NCI-H1105 (cell line): ENCODE measurements at regions not wholly inside any gene's neighbourhood (a gene's known extent, or its start where the extent isn't known, plus 50 kb on each side); places are given as distances from the start of the nearest gene placed in this dataset.

Source experiments
- DNase-seq: peaks from one replicate; lab custom pipeline; 2025; lab: John Stamatoyannopoulos, UW

DNA sequence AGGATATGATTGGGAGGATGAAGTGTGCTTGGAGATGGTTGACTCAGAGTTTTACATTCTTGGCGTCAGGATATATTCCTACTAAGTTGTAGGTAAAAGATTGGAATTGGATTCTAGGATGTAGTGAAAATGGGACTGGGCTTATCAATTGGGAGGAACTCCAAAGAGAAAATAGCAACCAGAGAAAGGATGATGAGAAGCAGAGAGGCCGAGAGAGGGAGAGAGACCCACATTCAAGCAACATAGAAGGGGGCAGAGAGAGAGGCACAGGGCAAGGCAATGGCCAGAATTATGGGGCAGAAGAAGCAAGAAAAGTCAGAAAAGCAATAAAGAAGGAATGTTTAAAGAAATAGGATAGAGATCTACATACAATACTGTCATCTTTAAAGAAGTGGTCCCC, 217.9 kb upstream of the ACTBL2 start:
- DNase-seq, result no peak

DNA sequence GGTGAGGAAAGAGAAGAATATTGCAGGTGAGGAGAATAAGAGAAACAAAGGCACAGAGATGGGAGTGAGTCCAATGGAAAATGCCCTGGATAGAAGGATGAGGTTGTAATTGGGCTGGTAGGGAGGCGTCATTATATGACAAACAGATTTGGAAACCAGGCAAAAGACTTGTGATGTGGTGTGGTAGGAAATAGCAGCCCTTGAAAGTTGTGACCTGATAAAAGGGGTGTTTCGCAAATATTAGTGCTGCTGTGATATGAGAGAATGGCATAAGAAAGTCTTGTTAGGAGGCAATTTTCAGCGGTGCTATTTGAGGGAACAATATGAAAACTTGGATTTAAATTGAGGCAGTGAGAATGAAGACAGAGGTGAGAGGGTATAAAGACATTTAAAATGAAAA, 217.5 kb upstream of the ACTBL2 start:
- DNase-seq, result no peak

DNA sequence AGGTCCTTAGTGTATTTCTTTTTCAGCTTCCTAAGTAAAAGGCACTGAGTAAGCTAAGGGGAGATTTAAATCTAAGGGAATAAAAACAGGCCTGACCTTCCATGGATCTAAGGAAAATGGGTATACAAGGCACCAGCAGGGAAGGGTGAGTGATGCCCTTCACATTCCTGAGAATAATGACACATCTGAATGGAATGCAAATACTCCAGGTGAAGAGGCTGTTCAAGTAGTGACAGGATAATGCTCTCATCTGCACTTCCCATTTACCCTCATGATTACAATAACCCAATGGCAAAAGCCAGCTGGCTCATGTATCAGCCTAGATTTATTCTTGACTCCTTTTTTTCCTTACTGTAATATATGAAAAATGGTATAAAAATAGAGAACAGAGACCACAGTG, 216.2 kb upstream of the ACTBL2 start:
- no peak for DNase-seq

DNA sequence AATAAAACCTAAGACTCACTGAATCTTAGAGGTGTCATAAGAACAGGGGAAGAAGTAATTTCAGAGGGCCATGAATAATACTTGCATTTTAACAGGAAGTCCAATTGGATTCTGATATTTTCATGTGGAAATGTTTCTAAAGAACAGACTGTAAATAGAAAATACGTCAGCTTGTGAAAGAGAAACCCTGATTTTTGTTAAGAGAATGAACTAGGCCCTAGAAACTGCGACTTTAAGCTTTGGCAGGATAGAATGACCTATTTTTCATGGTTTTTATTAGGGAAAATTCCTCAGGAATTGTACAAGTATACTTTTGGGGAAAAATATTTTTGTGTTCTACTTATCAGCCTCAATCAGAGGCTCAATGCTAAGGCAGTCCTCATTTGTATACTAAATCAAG, 215.5 kb upstream of the ACTBL2 start:
- no peak for DNase-seq

DNA sequence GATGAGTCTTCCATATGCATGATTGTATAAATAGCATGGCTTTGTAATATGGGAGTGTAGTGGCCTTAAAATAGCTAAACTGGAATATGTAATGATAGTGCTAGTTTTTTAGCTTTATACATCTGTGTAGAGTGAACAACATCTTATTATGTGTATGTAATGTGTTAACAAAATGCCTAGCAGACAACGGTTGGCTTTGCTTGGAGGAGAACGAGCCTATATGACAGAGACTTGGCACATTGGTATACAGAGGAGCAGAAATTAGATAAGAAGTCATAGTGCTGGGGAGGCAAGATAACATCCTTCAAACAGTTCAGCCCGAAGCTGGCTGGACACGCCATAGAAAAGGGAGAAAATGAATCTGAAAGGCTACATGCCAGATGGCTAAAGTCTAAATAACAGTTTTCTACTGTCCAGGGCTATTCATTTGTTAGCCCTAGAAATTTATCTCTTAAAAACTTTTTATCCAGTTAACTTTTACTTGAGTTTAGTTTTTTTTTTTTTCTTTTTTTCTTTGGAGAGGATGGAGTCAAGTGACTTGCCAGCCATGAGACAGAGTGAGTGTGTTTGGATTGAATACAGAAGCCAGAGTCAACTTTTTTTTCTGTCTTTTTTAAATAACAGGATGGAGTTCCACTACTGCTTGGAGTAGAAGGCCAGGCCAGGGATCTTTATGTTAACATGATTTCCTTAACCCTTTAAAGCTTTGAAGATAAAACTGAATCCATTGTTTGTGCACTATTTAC, 214.4 kb upstream of the ACTBL2 start:
- DNase-seq, result no peak

DNA sequence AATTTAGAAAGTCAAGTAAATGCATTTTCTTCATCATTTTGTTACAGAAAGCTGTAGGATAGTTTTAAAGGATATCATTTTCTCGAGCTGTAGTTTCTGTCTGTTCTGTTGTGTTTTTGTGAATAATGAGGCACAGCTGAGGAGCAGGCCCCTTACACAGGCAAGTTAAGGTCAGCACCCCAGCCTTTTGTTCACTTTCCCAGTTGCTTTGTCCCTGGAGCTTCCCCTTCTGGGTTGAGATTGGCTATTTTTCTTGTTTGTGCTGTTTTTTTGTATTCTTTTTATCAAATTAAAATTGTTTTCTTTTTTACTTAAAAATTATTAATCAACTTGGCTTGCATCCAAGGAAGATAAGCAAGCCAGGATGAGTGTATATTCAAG, 213.8 kb upstream of the ACTBL2 start:
- DNase-seq, result no peak

DNA sequence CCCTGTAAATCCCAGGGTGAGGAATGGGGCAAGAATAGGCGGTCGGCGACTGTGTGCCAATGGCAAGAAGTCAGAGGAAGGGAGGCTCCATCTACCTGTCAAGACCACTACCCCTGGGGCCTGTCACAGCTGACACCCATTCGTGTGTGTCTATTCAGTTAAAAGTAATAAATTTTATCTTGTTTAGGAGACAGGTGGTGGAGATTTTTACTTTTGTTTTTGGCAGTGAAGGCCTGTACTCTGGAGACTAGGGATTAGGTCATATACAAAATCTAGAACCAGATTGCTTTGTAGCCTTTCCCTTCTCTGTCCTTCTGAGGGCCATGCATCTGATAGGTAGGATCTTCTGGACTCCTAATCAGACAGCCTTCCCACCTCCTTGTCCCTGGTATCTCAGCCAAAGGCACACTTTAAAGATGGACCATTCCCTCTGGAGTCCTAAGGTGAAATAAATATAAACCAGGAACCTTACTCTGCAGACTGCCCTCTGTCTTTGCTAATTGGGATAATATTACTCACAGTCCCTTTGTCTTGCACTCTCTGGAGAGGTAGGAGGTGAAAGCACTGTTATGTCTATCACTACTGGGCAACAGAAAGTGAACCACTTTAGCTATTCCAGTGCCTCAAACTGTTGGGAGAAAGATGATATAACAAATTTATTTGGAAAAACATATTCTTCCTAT, 213.2 kb upstream of the ACTBL2 start:
- DNase-seq, result no peak

DNA sequence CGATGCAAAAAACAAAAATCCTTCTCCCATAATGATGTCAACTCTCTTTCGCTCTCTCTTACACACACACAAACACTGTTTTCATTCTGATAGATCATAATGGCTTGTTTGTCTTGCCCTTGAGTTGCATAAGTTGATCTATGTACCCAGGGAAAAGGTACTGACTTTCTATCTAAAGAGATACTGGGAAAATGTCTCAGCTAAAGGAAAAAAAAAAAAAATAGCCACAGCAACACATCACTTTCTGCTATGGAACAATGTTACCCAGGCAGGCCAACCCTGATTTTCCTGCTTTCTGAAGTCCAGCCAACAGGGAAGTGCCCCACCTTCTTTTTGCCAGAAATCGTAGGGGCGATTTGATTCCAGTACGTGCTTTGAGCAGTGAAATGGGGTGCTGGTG, 212.6 kb upstream of the ACTBL2 start:
- no peak for DNase-seq

DNA sequence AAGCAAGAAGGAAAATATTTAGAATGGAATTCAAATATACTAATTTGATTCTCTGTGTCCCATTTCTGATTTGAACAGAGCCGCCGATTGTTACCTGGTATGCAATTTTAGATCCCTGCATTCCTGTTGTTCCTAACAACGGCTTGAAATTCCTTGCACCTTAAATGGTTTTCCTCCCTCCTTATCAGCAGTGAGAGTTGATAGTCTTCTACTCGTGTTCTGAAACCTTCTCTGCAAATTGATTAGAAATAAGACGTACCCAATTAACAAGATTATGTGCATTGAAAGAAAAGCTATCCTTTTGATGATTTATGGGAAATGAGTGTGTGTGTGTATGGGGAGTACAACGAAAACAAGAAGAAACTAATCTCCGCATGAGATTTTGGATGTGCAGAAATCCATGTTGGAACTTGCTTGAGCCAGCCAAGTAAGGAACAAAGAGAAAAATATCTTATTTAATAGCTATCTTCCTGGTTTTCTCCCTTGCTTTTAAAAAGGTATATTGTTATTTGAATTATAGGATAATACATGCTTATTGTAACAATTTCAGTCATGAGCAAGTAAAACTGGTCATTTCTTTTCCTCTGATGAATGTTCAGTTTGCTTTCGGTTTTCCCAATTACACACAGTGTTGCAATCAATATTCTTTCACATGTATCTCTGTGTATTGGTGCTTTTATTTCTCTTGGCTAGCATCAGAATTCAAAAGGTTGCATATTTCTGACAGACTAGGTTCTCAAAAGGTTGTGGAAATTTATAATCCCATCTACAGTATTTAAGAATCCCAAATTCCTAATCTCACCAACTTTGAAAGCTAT, 211.1 kb upstream of the ACTBL2 start:
- DNase-seq, result no peak

DNA sequence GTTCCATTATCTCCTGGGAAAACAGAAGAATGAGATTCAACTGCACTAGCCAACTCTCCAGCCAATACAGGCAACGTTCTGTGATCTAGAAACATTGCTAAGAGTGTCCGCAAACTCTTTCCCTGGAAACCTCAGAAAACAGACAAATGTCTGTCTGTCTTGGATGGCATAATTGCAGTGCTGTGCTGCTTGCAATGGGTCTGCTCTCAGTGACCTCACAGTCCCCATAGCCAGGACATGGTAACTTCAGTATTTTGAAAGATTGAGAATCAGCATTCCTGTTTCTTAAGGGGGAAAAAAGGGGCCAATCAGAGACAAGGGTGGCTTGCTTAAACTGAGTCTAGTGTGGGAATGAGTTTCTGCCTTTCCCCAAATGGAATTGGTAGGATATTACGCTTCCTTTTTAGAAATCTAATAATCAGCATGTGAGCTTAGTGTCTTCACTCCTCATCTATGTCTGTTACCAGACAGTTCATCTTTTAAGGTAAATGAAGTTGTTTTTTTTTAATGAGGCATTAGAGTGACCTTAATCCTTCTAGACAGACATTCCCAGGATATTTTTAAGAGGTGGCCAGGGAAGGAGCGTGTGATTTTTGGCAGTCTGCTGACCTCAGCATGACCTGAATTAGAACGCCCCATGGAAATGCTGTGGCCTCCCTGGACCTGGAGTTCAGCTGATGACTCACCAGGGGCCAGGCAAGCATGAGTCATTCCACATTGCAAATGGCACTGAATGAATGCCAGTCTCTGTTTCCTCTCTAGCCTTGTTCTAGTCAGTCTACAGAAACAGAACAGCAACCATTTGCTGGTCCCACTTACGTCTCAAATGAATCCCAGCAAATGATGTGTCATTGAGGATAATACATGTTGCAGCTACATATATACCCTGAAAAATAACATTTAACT, 210.2 kb upstream of the ACTBL2 start:
- no peak for DNase-seq

DNA sequence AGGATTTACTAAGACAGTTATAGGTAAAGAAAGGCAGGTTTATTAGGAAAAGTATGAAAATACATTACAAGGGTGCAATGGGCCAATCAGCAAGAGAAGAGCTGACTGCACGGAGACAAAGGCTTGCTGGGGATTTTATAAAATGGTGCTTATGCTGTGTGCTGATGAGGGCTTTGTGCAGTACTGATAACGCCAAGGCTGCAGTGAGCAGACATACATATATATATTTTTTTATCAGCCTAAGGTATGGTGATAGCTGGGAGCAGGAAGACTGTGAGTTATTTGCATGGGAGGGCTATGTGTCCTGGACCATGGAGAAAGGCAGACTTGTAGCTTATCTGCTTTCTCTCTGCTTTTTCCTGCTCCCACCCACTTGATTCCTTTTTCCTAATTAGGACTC, 208.1 kb upstream of the ACTBL2 start:
- no peak for DNase-seq

DNA sequence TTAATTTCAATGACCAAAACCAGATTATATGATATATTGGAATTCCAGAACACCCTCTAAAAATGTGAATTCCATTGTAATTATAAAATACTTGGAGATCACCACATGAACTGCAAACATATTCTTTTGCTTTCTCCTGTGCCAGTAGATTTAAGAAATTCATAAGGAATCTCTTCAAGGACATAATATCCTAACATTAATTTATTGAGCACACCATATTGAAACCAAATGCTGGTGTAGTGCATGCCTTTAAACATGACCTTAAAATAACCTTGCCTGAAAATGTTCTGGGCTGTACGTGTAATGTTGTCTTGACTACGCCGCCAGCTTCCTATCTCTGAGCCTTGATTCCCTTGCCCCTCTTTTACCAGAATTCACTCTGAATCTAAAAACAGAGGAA, 205.0 kb upstream of the ACTBL2 start:
- no peak for DNase-seq

DNA sequence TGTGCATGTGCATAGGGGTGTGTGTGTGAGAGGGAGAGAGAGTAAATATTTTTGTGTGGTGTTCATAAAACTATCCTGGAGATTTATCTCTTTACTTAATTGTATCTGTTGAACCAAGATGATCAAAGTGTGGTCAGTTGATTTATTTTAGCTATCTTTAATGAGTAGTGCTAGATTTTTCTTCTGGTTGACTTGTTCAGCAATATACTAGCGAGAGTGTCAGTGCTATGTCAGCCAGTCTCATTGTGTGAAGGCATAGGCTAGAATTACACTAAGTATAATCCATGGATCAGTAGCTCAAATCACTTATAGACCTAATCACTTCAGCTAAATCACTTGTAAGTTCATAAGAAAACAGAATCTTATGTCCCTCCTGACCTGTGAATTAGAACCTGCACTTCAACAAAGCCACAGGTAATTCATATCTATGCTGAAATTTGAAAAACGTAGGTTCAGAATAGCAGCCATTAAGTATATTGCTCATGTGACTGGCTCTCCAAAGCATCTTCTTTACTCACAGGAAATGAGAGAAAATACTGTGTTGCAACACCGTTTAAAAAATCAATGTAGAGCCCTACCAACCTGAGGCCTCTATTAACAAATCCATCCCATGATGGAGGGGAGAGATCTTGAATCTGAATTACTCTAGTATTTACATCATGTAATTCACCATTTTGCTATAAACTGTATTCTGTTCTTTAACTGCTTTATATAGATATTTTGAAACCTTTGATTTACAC, 203.1 kb upstream of the ACTBL2 start:
- no peak for DNase-seq

DNA sequence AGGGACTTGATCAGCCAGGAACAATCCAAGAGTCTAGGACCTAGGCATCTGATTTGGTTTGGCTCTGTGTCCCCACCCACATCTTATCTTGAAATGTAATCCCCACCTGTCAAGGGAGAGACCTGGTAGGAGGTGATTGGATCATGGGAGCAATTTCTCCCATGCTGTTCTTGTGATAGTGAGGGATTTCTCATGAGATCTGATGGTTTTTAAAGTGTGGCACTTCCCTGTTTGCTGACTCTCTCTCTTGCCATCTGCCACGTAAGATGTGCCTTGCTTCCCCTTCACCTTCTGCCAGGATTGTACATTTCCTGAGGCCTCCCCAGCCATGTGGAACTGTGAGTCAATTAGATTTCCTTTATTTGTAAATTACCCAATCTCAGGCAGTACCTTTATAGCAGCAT, 201.7 kb upstream of the ACTBL2 start:
- no peak for DNase-seq

DNA sequence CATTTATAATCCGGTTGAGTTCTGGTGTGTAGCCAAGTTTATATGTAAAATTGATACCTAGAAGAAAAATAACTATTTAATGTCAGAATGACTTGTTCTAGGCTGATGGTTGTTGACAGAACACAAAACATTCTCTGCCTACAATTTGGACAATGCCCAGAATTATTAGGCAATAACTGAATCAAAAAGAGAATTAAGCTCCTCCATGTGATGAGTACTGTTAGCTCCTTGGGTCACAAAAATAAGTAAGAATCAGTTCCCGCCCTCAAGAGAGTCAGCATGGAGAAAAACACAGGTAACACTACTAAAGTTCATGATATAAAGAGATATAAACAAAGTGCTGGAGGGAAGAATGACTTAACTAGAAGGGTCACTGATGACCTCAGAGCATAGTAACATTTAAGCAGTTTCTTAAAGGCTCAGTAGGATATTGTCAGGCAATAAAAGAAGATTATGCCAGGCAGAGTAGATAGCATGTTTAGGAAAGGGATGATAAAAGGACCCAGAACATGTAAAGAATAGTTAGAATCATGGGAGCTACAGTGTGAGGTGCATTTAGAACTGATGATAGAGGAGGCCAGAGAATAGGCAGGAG, 200.5 kb upstream of the ACTBL2 start:
- DNase-seq, result no peak

DNA sequence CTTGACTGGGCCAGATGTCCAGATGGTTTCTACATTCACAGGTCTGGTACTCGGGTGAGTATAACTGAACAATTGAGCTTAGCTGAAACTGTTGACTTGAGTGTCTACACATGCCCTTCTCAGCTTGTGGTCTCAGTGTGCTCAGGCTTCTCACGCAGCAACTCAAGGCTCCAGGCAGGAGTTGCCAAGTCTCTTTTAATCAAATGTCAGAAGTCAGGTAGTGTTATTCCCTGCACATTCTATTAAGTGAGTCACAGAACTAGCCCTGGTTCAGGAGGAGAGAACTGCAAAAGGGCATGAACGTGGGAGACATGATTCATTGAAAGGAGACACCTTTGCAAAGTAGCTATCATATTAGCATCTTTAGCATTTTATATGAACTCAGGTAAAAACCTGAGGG, 199.3 kb upstream of the ACTBL2 start:
- no peak for DNase-seq

DNA sequence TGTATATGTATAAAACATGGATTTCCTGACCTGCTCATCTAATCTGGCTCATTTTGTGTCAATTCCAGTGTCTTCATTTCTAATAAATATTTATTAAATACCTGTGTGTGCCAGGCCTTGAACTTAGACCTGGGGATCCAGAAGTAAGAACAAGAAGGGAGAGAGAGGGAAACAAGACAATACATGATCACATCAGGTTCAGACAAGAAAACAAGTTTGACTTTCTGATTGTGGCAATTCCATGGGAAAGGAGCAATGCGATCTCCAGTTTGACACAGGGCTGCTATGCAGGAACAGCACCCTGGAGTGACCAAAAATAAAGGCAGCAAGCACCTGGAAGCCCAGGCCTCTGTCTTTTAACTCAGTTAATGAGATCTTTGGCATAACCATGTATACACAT, 198.1 kb upstream of the ACTBL2 start:
- DNase-seq, result no peak

DNA sequence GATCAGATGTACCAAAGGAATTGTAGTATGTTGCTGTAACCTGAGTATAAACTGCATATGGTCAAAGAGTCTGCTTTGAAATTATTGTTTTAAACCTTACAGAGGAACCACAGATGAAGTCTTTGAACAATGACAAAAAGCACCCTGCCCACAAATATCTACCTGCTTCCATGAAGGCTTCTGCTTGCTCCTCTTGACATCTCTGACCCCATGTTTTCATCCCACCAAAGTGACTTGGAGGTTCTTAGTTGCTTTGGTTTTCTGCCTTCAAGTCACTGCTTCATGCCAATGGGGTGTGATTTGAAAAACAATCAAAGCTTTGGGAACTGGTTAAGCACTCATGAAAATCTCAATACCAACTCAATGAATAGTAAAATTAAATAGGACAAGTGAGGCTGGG, 194.6 kb upstream of the ACTBL2 start:
- DNase-seq, result no peak

DNA sequence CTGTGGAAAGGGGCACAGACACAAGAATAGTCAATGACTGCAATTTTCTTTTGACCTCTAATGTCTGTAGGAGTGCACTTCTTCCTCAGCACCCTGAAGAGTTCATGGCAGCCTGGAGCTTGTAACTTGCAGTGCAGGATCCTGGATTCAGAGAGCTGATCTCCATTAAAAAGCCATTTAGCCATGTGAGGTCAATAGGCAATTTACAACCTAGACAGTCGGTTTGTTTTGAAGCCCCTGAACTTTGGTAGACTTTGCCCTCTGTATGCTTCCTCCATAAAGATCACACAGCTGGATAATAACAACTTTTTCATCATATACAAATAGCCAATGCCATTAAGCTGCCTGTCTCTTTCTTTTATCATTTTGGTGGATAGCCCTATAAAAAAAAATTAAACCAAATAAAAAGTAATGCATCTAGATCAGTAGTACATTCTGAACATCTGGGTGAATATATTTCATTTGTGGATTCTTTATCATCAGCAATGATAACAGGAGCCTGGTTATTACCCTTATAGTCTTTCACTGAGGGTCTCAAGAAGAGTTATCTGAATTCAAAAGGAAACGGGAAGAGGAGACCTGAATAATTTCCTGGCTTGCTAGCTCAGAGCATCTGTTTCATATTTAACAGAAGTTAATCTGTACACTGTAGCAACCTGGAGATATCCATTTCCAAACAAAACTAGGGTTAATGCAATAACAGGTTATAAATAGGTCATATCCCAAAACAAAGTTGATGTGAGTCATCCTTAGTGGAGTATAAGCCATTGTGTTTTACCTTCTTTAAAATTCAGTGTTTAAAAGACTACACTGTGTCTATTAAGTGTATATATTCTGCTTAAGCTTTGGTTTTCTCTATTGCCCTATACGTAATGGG, 193.8 kb upstream of the ACTBL2 start:
- no peak for DNase-seq

DNA sequence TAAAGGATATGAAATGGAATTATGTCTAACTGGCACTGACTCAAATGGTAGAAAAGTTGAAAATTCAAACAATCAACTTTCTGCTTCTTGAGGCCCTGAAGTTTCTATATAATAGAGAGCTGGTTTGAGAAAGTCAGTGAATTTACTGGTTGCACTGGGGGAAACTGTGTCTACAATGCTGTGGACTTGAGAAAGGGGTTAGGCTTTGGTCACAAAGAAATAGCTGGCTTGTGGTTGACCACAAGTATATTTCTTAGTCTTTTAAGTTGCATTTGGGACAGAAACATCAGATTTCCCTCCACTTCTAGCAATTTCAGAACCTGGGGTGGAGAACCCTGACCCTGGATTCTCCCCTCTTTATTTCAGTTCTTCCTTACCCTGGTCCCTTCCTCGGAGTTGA, 192.6 kb upstream of the ACTBL2 start:
- DNase-seq, result no peak
